ENCODE measurements at regions not wholly inside any gene's neighbourhood (a gene's known extent, or its start where the extent isn't known, plus 50 kb on each side); places are given as distances from the start of the nearest gene placed in this dataset.

DNA sequence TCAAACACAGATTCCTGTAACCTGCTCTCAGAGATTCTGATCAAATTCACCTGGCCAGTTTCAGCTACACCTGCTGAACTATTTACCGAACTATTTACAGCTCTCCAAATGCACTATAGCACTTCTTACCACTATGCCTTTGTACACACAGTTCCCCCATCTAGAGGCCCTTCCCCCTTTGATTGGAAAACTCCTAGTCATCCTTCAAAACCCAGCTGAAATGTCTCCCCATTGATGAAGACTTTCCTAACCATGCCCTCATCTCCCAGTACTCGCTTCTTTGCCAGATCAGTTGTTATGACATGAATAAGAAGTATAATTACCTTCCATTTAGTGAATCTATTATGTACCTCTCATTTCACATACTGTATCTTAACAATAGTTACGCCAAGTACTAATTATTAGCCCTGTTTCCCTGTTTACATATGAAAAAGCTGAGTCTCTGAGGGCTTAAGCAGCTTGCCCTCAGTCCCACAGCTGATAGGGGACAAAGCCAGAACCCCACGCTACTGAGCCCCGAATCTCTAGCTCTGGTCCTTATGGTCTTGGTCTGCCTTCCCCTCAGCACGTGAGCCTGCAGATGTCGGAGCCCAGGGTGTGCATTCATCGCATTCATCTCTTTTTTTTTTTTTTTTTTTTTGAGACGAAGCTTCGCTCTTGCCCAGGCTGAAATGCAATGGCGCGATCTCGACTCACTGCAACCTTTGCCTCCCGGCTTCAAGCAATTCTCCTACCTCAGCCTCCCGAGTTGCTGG, 64.7 kb upstream of the ASAP2 start:
- Histone ChIP-seq H3K79me2 (ENCODE audit: insufficient read depth, low read length) (no peaks in the 10 kb centered on the region), H3K27me3 (ENCODE audit: insufficient read depth, low read length, poor library complexity, severe bottlenecking) (no peaks in the 10 kb centered on the region), H2AFZ (ENCODE audit: low read length) (no peak overlapping the region), H3K36me3 (ENCODE audit: insufficient read depth, low read length) (no peaks in the 10 kb centered on the region), H4K20me1 (ENCODE audit: insufficient read depth, low read length, poor library complexity, severe bottlenecking) (no peaks in the 10 kb centered on the region), H3K4me3 (ENCODE audit: low read length, poor library complexity, severe bottlenecking) (no peak overlapping the region), H3K9me2 (replicated peaks; ENCODE audit: low read depth, low read length) (no peaks in the 10 kb centered on the region), H3K4me2 (ENCODE audit: low read depth, low read length, poor library complexity, severe bottlenecking) (no peak overlapping the region), H3F3A (ENCODE audit: low read depth) (no peaks in the 10 kb centered on the region), H3K9ac (ENCODE audit: low read depth, low read length, poor library complexity, severe bottlenecking) (no peak overlapping the region), H3K9me3 (ENCODE audit: insufficient read depth, low read depth, low read length) (no peaks in the 10 kb centered on the region), H3K4me1 (ENCODE audit: insufficient read depth, low read length, poor library complexity, severe bottlenecking) (peaks cover 5% of the 10 kb centered on the region)
- TF ChIP-seq, protein P1, sequence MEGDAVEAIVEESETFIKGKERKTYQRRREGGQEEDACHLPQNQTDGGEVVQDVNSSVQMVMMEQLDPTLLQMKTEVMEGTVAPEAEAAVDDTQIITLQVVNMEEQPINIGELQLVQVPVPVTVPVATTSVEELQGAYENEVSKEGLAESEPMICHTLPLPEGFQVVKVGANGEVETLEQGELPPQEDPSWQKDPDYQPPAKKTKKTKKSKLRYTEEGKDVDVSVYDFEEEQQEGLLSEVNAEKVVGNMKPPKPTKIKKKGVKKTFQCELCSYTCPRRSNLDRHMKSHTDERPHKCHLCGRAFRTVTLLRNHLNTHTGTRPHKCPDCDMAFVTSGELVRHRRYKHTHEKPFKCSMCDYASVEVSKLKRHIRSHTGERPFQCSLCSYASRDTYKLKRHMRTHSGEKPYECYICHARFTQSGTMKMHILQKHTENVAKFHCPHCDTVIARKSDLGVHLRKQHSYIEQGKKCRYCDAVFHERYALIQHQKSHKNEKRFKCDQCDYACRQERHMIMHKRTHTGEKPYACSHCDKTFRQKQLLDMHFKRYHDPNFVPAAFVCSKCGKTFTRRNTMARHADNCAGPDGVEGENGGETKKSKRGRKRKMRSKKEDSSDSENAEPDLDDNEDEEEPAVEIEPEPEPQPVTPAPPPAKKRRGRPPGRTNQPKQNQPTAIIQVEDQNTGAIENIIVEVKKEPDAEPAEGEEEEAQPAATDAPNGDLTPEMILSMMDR (conservative IDR thresholded peaks at IDR 0.05; ENCODE audit: low read length) = no peak
- no peak for TF ChIP-seq EZH2phosphoT487 (IDR thresholded peaks at IDR 0.05; ENCODE audit: borderline replicate concordance)

DNA sequence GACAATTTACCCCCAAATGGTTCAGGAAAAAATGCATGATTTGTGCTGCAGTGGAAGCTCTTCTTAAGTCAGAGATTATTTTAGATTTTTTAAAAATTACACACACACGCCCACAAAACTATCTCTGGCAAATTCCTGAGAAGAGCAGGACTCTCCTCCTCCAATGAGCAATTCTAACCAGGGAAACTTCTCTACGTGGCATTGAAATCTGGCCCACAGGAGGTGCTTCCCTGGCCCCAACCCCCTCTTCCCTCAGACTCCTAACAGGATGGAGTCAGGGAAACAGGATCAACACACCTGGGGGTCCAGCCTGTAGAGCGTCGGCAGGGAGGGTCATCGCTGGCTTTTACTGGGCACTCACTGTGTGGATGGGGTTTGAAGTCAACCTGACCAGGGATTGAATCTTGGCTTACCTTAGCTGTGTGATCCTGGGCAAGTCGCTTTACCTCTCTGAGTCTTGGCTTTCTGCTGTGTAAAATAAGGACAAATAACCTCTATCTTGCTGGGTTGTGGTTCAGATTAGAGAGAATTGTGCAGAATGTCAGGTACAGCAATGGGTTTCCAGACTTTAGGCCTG, 65.4 kb upstream of the ASAP2 start:
- no peaks in the 10 kb centered on the region for H3K36me3 ChIP-seq (ENCODE audit: insufficient read depth, low read length)

GRCh38 chr2:9140645-9141044, 66.0 kb upstream of the ASAP2 start:
- no peak overlapping the region for H3K4me2 ChIP-seq (ENCODE audit: low read depth, low read length, poor library complexity, severe bottlenecking)
- H3K9me2 ChIP-seq (replicated peaks; ENCODE audit: low read depth, low read length) = no peaks in the 10 kb centered on the region
- no peaks in the 10 kb centered on the region for H3F3A ChIP-seq (ENCODE audit: low read depth)
- no peaks in the 10 kb centered on the region for H3K36me3 ChIP-seq (ENCODE audit: insufficient read depth, low read length)
- H3K9ac ChIP-seq (ENCODE audit: low read depth, low read length, poor library complexity, severe bottlenecking) = no peak overlapping the region
- H3K4me1 ChIP-seq (ENCODE audit: insufficient read depth, low read length, poor library complexity, severe bottlenecking) = peaks cover 5% of the 10 kb centered on the region
- TF ChIP-seq, protein P1 (conservative IDR thresholded peaks at IDR 0.05; ENCODE audit: low read length) = 0 out of 2 replicates have a peak, but pooled peaks have one; percentile 13
- TF ChIP-seq EZH2phosphoT487 (IDR thresholded peaks at IDR 0.05; ENCODE audit: borderline replicate concordance) = no peak
- H3K27me3 ChIP-seq (ENCODE audit: insufficient read depth, low read length, poor library complexity, severe bottlenecking) = no peaks in the 10 kb centered on the region
- H3K9me3 ChIP-seq (ENCODE audit: insufficient read depth, low read depth, low read length) = no peaks in the 10 kb centered on the region
- no peak overlapping the region for H2AFZ ChIP-seq (ENCODE audit: low read length)
- no peaks in the 10 kb centered on the region for H4K20me1 ChIP-seq (ENCODE audit: insufficient read depth, low read length, poor library complexity, severe bottlenecking)
- no peak overlapping the region for H3K4me3 ChIP-seq (ENCODE audit: low read length, poor library complexity, severe bottlenecking)
- H3K79me2 ChIP-seq (ENCODE audit: insufficient read depth, low read length) = no peaks in the 10 kb centered on the region

More for the DNA sequence above, 65.4 kb upstream of the ASAP2 start:
- H3K4me2 ChIP-seq (ENCODE audit: low read depth, low read length, poor library complexity, severe bottlenecking) = no peak overlapping the region
- no peaks in the 10 kb centered on the region for H3F3A ChIP-seq (ENCODE audit: low read depth)
- H3K9ac ChIP-seq (ENCODE audit: low read depth, low read length, poor library complexity, severe bottlenecking) = no peak overlapping the region
- H3K79me2 ChIP-seq (ENCODE audit: insufficient read depth, low read length) = no peaks in the 10 kb centered on the region
- TF ChIP-seq, protein P1 (conservative IDR thresholded peaks at IDR 0.05; ENCODE audit: low read length) = no peak
- TF ChIP-seq EZH2phosphoT487 (IDR thresholded peaks at IDR 0.05; ENCODE audit: borderline replicate concordance) = no peak
- no peaks in the 10 kb centered on the region for H3K27me3 ChIP-seq (ENCODE audit: insufficient read depth, low read length, poor library complexity, severe bottlenecking)
- H3K4me1 ChIP-seq (ENCODE audit: insufficient read depth, low read length, poor library complexity, severe bottlenecking) = peaks cover 5% of the 10 kb centered on the region
- H3K4me3 ChIP-seq (ENCODE audit: low read length, poor library complexity, severe bottlenecking) = no peak overlapping the region
- H3K9me2 ChIP-seq (replicated peaks; ENCODE audit: low read depth, low read length) = no peaks in the 10 kb centered on the region
- no peak overlapping the region for H2AFZ ChIP-seq (ENCODE audit: low read length)
- H3K9me3 ChIP-seq (ENCODE audit: insufficient read depth, low read depth, low read length) = no peaks in the 10 kb centered on the region
- H4K20me1 ChIP-seq (ENCODE audit: insufficient read depth, low read length, poor library complexity, severe bottlenecking) = no peaks in the 10 kb centered on the region
